HFFc6 (cell line): ENCODE measurements at regions not wholly inside any gene's neighbourhood (a gene's known extent, or its start where the extent isn't known, plus 50 kb on each side); places are given as distances from the start of the nearest gene placed in this dataset.

ENCODE experiments used
- DNase-seq: peaks from one replicate; pipeline ENCODE4 v3.0.0-alpha.2; 2018
- H3K27ac Mint-ChIP-seq: 2 replicates; pipeline ENCODE4 v1.8.0; 2020; ENCODE audit warnings: mild to moderate bottlenecking, mixed read lengths
- H3K27me3 Mint-ChIP-seq: 2 replicates; pipeline ENCODE4 v1.8.0; 2021; ENCODE audit warnings: mild to moderate bottlenecking, moderate library complexity, mixed read lengths; ENCODE audit not compliant: insufficient read depth
- H3K36me3 Mint-ChIP-seq: 2 replicates; pipeline ENCODE4 v1.8.0; 2021; ENCODE audit warnings: low read depth, mixed read lengths
- H3K4me1 Mint-ChIP-seq: 2 replicates; pipeline ENCODE4 v1.8.0; 2020; ENCODE audit warnings: low read depth, mixed read lengths
- H3K4me3 Mint-ChIP-seq: 2 replicates; pipeline ENCODE4 v1.8.0; 2020; ENCODE audit warnings: mild to moderate bottlenecking, moderate library complexity, mixed read lengths
- H3K9me3 Mint-ChIP-seq: 2 replicates; pipeline ENCODE4 v1.8.0; 2020; ENCODE audit warnings: mild to moderate bottlenecking, mixed read lengths
- CTCF ChIP-seq: fragments of 200-600 bp; sonication (generic); IDR thresholded peaks from 2 replicates; pipeline ENCODE4 v1.5.0; 2021; ENCODE audit warnings: antibody characterized with exemption, mild to moderate bottlenecking

- H3K4me1 Mint-ChIP-seq: no peaks in the 10 kb centered on the region
- no peaks in the 10 kb centered on the region for H3K9me3 Mint-ChIP-seq
- H3K27me3 Mint-ChIP-seq: peaks cover 3% of the 10 kb centered on the region; the same call in 1 of the 2 replicates
- H3K27ac Mint-ChIP-seq: no peak overlapping the region
- no peak overlapping the region for H3K4me3 Mint-ChIP-seq
- H3K36me3 Mint-ChIP-seq: no peaks in the 10 kb centered on the region
- DNase-seq: no peak
- no peak for TF ChIP-seq CTCF
Observed at GRCh38 chr6:84362193-84362821, 134.9 kb upstream of the CEP162 start.

- Mint-ChIP-seq H3K4me1 (no peaks in the 10 kb centered on the region), H3K27me3 (peaks cover 6% of the 10 kb centered on the region; the same call in 1 of the 2 replicates), H3K9me3 (no peaks in the 10 kb centered on the region), H3K27ac (no peak overlapping the region), H3K4me3 (no peak overlapping the region), H3K36me3 (no peaks in the 10 kb centered on the region)
- no peak for TF ChIP-seq CTCF
- no peak for DNase-seq
Observed at GRCh38 chr6:84361372-84362192, 134.1 kb upstream of the CEP162 start.

GRCh38 chr6:84360039-84360438 is 132.6 kb upstream of the CEP162 start:
- no peaks in the 10 kb centered on the region for H3K9me3 Mint-ChIP-seq
- no peaks in the 10 kb centered on the region for H3K4me1 Mint-ChIP-seq
- H3K27ac Mint-ChIP-seq: no peak overlapping the region
- H3K4me3 Mint-ChIP-seq: no peak overlapping the region
- H3K36me3 Mint-ChIP-seq: no peaks in the 10 kb centered on the region
- no peak for DNase-seq
- H3K27me3 Mint-ChIP-seq: peaks cover 9% of the 10 kb centered on the region
- no peak for TF ChIP-seq CTCF

- no peak overlapping the region for H3K27ac Mint-ChIP-seq
- H3K36me3 Mint-ChIP-seq: no peaks in the 10 kb centered on the region
- H3K27me3 Mint-ChIP-seq: peaks cover 9% of the 10 kb centered on the region
- no peak for DNase-seq
- H3K9me3 Mint-ChIP-seq: no peaks in the 10 kb centered on the region
- H3K4me1 Mint-ChIP-seq: no peaks in the 10 kb centered on the region
- H3K4me3 Mint-ChIP-seq: no peak overlapping the region
- TF ChIP-seq CTCF: no peak
Observed at GRCh38 chr6:84358581-84358980, 131.1 kb upstream of the CEP162 start.

- no peak overlapping the region for H3K4me3 Mint-ChIP-seq
- H3K27ac Mint-ChIP-seq: no peak overlapping the region
- H3K9me3 Mint-ChIP-seq: no peaks in the 10 kb centered on the region
- no peaks in the 10 kb centered on the region for H3K4me1 Mint-ChIP-seq
- DNase-seq: no peak
- H3K36me3 Mint-ChIP-seq: no peaks in the 10 kb centered on the region
- TF ChIP-seq CTCF: no peak
- peaks cover 7% of the 10 kb centered on the region for H3K27me3 Mint-ChIP-seq
Observed at GRCh38 chr6:84357631-84358030, 130.2 kb upstream of the CEP162 start.
